Activated CD4-positive, alpha-beta T cell treated with anti-CD3 and anti-CD28 coated beads for 48 hours (primary cell): ENCODE measurements at regions not wholly inside any gene's neighbourhood (a gene's known extent, or its start where the extent isn't known, plus 50 kb on each side); places are given as distances from the start of the nearest gene placed in this dataset.
"Not testable (repeated sequence)": the region's sequence is repeated elsewhere in the genome, so short reads cannot be mapped to it uniquely, and the experiment has no call there.

Source experiments
- DNase-seq: peaks from one replicate; pipeline ENCODE4 v3.0.0-alpha.2; 2020

DNA sequence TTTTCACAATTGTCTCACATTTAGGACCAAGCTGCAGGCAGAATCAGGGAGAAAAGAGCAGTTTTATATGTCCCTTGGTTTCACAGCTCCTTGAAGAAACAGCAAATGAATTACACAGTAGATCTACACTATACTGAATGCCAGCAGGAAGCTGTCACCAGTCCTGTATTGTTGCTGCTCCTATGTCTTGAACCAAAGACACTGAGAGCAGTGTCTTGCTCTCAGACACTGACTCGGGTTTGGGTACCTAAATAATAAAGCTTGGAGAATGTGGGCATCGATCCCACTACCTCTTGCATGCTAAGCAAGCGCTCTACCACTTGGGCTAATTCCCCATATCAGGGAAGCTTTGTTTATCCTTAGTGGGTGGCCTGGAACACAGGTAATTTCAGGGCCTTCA, 552.7 kb downstream of the PRIM2 start:
- DNase-seq: not testable (repeated sequence)

DNA sequence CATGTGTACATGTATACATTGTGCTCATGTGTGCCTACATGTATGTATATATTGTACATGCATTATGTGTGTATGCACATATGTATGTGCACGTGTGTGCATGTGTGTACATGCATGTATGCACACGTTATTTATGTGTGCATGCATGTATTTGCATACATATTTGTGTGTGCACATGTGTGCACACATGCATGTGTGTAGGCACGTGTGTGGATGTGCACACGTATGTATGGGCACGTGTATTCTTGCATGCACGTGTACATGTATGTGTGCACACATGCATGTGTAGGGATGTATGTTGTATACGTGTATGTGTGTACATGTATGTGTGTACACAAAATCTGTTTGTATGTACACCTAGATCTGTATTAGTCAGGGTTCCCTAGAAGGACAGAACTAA, 556.0 kb downstream of the PRIM2 start:
- DNase-seq: not testable (repeated sequence)

DNA sequence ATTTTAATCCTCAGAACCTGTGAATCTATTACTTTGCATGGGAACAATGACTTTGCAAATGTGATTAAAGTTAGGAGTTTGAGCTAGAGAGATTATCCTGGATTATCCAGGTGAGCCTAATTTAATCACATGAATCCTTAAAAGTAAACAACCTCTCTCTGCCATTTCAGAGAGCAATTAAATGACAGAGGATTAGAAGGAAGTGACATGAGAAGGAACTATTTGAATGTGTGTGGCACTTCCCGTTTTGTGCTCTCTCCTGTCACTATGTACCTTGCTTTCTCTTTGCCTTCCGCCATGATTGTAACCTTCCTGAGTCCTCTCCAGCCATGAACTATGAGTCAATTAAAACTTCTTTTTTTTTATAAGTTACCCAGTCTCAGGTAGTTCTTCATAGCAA, 559.2 kb downstream of the PRIM2 start:
- not testable (repeated sequence) for DNase-seq

DNA sequence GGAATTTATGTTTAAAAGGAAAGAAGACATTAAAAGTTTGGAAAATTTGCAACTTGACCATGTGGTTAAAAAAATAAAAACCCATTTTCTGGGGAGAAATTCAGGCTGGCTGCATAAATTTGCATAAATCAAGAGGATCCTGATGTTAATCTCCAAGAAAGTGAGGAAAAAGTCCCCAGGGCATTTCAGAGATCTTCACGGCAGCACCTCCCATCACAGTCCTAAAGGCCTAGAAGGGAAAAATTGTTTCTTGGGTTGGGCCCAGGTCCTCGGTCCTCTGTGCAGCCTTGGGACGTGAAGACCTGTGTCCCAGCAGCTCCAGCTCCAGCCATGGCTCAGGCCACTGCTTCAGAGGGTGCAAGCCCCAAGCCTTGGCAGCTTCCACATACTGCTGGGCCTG, 560.3 kb downstream of the PRIM2 start:
- DNase-seq: not testable (repeated sequence)

DNA sequence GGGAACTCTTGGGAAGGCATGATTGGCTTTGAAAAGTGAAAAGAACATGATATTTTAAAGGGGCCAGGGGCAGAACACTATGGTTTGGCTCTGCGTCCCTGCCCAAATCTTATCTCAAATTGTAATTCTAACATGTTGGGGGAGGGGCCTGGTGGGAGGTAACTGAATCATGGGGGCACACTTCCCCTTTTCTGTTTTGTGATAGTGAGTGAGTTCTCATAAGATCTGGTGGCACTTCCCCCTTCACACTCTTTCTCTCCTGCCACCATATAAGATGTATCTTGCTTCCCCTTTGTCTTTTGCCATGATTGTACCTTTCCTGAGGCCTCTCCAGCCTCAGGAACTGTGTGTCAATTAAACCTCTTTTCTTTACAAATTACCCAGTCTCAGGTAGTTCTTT, 561.4 kb downstream of the PRIM2 start:
- not testable (repeated sequence) for DNase-seq

DNA sequence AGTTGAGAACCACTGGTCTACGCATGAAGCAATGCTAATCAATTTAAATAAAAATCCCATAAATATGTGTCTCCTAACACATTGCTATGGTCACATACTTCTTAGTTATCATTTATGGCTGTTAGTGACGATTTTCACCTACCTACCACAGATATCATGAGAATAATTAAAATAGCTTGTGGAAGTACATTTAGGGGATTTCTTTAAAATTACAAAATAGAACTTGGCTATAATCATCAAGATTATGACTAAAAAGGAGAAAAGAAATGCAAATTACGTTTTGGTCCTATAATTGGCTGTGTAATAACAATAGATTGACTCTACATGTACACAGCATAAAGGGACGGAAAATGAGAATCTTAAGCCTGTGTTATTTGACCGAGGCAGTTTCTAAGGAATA, 581.4 kb downstream of the PRIM2 start:
- not testable (repeated sequence) for DNase-seq

DNA sequence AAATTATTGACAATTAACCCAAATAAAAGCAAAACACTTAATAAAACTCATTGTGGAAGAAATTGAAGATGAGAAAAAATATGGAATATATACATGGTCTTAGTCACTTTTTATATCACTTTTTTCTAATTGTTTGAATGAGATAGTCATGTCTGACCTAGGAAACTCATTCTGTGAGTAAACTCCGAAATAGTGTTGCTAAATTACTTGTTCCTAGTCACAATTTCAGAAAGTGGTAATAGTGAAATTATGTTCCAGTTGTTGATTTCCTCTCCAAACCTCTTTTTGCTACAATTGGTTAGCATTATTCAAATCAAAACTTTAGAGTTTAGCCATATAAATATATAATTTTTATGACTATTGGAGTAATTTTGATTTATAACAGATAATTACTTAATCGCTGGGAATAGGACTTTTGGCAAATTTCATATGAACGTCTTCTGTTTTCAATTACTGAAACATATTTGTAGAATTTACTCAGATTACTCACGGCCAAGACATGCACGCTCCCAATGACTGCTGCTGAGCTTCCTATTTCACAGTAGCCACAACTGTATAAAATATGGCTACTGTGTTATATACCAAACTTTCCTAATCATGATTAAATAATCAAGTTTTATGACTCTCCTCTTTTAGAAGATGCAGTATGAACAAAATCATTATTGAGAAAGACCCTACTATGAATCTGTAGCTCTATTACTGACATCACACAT, 583.4 kb downstream of the PRIM2 start:
- not testable (repeated sequence) for DNase-seq

DNA sequence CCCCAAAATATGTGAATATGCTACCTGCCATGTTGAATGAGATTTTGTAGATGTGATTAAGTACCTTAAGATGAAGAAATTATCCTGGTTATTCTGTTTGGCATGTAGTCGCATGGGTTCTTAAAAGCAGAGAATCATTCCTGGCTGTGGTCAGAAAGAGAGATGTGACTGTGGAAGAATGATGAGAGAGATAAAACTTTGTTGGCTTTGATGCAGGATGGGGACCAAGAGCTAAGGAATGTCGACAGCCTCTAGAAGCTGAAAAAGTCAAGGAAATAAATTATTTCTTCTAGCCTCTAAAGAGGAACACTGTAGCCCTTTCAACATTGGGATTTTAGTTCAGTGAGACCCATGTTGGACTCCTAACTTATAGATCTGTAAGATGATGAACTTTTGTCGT, 584.0 kb downstream of the PRIM2 start:
- not testable (repeated sequence) for DNase-seq

DNA sequence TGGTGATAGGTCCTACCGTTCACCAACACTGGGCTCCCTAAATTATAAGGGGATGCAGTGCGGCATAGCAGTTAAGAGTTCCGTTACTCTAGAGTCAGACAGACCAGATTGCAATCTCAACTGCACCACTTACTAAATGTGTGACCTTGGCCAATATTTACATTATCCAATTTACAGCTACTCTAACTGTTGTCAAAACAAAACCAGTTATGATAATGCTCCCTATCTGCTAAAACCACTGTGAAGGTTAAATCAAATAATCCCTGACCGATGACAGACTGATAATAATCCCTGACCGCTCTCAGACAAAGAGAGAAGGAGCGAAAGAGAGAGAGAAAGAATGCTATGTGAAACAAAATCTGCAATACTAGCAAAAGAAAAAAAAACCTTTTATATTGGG, 586.9 kb downstream of the PRIM2 start:
- not testable (repeated sequence) for DNase-seq

DNA sequence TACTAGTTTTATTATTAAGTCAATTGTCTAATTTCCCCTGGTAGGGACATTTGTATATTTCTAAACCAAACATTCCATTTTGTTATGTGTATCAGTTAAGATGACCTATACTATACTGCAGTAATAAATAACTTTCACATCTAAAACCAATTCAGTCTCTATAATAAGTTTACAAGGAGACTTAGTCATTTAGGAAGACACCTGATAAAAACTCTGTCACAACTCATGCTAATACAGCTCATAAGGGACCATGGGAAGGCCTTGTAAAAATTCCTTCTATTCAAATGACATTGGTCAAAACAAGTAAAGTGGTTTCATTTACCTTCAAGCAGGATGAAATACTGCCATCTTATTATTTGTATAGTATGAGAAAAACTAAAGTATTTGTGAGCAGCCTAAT, 597.9 kb downstream of the PRIM2 start:
- DNase-seq: not testable (repeated sequence)

DNA sequence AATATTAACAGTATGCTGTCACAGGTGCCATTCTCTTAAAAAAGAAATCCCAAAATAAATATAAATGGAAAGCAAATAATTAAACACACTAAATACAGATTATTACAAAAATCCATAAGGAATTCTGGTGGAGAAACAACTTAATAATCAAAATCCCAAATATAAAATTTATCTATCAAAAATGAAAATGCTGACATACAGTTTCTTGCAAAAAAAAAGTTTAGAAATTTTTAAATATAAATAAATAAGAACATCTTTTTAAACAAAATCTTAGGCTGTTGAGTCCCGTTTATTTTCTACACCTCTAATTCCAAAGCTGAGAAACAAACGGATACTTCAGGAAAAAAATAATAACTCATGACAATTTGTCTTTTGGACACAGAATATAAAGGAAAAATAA, 625.5 kb downstream of the PRIM2 start:
- not testable (repeated sequence) for DNase-seq

DNA sequence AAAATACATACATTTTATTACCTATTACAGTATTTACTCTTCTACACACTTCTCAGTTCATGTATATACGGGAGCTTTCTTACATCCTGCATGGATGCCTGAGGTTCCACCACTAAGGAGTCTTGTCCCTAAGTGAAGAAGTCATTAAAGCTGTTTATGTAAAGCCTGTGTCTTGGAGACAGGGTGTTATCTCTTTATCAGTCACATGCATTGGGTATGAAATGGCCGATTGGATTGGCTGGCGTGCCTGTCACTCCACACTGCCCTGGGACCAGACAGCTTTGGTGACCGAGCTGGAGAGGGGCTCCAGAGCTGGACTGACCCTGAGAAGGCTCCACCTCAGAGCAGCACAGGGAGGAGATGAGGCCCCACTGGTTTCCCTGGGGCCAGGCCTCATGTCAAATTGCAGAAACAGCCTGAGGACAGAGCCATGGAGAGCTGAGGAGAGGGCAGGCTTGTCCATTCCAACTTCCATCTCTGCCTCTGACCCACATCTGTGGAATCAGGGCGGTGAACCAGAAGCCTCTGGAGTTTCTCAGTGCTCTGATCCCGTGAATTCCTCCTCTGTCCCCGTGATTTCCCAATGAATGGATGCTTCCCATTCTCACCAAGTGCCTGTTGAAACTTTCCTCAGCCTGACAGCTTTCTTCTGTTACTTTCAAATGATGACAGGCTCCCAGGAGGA, 628.8 kb downstream of the PRIM2 start:
- not testable (repeated sequence) for DNase-seq

DNA sequence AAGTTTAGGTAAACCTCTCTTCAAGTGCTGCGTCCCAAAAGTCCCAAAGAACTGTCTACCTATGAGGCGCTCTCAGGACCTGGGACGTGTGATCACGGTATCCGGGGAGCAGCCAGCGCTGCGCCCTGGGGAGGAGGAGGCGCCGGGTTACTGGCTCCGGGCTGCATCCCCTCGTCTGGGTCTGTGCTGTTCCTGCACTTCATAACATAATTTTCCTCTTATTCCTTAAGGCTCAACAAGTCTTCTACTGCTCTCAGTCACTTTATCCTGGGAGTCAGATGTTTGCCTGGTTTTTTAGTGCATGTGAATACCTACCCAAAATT, 629.3 kb downstream of the PRIM2 start:
- DNase-seq: not testable (repeated sequence)

DNA sequence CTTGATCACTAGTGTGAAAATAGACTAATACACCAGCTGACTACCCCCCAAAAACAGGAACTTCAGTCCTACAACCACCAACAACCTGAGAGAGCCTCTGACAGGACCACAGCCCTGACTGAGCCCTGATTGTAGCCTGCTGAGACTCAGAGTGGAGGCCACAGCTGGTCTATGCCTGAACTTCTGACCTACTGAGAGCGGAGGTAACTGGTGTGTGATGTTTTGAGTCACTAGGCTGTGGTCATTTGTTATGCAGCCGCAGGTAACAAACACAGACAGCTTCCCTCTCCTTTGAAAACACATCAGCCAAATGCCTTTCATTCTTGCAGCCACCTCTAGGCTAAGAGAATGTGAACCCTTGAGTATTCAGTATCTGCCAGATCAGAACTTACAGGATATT, 631.1 kb downstream of the PRIM2 start:
- not testable (repeated sequence) for DNase-seq

DNA sequence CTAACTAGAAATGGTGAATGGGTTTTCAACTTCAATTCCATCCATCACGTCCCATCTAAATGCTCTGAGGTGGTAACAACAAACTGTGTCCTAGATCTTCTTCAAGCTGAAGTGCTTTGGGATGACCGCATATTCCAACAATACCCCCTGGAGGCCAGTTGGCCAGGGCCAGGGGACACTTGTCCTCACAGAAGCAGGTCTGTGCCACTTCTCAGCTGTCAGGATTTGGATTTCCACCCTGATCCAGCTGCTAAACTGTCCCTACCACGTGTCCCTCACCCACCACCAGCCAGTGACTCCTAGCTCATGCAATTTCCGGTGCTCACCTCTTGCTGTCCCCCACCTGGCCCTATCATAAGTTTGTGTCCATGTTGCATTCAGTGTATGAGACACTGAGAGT, 633.0 kb downstream of the PRIM2 start:
- DNase-seq: not testable (repeated sequence)

DNA sequence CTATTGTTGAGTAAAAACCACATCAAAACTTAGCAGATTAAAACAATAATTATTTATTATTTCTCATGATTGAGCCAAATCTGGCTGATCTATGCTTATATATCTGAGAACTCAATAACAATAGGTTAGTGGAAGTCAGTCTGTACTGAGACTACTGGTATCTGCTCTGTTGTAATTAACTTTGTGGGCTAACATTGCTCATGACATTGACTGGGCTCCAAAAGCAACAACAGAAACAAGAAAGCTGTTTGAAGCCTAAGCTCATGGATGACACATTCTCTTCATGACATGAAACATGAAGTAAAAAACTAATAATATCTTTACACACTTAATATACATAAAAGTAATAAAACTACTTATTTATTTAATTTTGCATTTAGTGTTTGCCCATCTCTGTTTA, 649.3 kb downstream of the PRIM2 start:
- DNase-seq: not testable (repeated sequence)

DNA sequence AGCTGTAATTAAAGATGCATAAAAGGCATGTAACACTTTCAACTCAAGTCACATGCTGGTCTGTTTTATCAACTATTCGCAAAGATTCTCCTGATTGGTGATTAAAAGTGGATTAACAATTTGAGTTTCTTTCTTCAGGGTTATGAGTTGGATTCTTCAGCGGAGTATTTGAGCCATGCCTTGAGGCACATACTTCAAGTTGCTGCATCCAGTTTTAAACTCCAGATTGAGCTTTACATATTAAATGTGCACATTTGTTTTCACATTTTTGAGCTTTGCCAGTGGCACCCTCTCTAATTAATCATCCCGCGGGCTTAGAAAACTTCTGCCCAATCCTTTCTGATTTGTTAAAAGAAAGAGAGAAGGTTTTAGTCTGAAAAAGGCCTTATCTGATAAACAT, 654.5 kb downstream of the PRIM2 start:
- not testable (repeated sequence) for DNase-seq

DNA sequence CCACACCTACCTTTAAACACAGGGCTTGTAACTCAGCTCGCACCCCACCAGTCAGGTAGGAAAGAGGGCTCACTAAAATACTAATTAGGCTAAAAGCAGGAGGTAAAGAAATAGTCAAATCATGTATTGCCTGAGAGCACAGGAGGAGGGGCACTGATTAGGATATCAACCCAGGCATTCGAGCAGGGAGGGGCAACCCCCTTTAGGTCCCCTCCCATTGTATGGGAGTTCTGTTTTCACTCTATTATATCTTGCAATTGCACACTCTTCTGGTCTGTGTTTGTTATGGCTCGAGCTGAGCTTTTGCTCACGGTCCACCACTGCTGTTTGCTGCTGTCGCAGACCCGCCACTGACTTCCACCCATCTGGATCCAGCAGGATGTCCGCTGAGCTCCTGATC, 657.2 kb downstream of the PRIM2 start:
- no peak for DNase-seq

DNA sequence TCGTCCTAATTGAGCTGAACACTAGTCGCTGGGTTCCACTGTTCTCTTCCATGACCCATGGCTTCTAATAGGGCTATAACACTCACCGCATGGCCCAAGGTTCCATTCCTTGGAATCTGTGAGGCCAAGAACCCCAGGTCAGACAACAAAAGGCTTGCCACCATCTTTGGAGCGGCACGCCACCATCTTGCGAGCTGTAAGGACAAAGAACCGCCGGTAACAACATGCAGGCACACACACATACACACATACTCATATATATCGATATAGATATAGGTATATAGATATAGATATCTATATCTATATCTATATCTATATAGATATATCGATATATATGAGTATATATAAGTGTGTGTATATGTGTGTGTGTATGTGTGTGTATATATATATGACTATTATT, 657.7 kb downstream of the PRIM2 start:
- DNase-seq: not testable (repeated sequence)

DNA sequence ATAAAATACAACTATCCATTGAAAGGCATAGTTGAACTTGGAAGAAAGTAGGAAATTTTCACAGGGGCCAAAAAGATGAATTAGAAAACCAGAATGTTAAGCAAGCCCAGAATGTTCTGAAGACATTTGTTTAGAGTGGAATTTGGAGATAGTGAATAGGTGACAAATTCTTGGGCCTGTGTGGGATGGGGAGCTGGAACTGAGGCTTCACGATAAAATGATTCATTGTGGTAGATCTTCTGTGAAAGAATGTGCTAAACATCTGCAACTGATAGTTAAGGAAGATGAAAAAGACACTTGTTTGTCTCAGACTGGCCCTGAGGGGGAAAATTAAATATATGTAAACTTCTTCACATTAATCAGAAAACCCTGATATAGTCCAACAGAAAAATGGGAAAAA, 658.9 kb downstream of the PRIM2 start:
- DNase-seq: not testable (repeated sequence)

DNA sequence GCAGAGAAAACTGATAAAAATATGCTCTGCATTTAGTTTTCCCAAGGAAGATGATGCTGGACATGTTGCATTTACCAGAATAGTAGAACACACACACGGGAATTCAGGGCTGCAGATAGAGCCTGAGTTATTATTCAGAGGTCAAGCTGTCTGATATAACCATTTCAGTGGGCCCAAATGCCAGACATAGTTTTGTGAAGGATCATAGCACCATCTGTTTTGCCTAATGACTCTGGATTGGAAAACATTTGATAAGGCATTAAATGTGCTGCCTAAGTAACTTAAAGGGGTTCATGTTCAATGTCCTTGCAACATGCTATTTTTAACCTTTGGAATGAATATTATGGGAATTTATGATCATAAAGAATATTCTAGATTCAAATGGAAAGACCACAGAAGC, 666.2 kb downstream of the PRIM2 start:
- not testable (repeated sequence) for DNase-seq

DNA sequence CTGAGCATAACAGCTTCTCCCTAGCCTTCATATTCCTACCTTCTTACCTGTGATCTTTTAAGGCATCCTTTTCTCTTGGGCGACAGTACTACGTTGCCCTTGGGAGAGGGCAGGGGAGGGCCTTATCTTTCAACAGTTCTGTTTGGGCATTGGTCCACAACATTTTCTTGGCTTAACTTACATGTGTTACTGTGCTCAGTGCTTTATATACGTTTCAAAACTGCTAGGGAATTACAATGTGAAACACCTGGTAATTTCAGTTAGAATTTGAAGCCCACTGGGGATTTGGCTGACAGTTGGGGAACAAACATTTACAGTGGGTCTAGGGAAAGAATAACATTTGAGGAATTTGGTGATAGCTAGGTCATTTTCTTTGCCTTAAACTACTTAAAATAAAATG, 667.1 kb downstream of the PRIM2 start:
- DNase-seq: not testable (repeated sequence)

DNA sequence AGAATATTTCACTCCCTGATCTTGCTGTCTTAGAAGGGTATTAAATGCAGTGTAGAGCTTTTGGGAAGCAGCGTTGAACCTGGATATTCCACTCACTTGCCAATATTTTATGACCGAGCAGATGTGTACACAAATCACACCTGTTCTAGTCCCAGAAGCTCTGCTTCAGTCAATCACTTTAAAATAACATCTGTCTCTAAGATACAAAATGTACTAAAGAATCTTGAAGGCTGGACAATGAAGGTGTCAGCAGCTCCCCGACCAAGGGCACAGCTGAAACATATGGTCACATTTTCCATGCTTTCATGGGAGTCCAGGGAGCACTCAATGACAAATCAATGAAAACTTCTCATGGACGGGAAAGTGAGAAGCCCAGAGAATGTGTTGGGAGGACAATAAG, 668.3 kb downstream of the PRIM2 start:
- not testable (repeated sequence) for DNase-seq

DNA sequence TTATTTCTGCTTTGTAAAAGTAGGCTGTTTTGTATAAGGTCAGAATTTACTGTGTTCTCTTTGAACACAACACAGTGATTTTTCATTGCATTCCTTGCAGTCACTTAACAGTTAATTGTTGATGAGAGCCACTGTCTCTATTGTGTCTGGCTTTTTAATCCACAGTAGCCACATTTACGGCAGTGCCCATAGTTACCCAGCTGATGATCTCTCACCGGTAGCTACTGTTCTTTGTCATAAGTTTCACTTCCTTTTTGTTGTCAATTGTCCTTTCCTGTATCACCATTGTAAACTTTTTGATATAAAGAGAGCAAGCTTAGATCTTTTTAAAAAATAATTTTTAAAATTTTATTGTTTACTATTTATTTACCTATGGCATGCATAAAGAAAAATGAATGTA, 669.2 kb downstream of the PRIM2 start:
- DNase-seq: not testable (repeated sequence)
